ENCODE measurements at regions not wholly inside any gene's neighbourhood (a gene's known extent, or its start where the extent isn't known, plus 50 kb on each side); places are given as distances from the start of the nearest gene placed in this dataset.

- TF ChIP-seq CTCF (IDR thresholded peaks at IDR 0.05) (no peak), REST (IDR thresholded peaks at IDR 0.05; ENCODE audit: insufficient read depth in 1 of 2, low read depth in 2 of 2, low read length in 1 of 2) (no peak), POLR2AphosphoS5 (IDR thresholded peaks at IDR 0.05; ENCODE audit: low read depth, low read length) (no peak), TCF7L2 (IDR thresholded peaks at IDR 0.05; ENCODE audit: low read depth, low read length) (no peak), SIN3A (IDR thresholded peaks at IDR 0.05; ENCODE audit: borderline replicate concordance, insufficient read depth, low read depth, low read length) (no peak)
- no TSS peak for BruUV-seq (replicated peaks)
- H3K27ac ChIP-seq (ENCODE audit: low read length) = no peak overlapping the region
- ChIA-PET CTCF (interaction anchor here (1.5 kb wide), 1 partner anchor 17 kb away, joined by 3 read pairs; no protein-coding TSS in a partner anchor), POLR2A (no interaction called here)
- H3K36me3 ChIP-seq (ENCODE audit: control insufficient read depth, insufficient read depth, low read length) = no peaks in the 10 kb centered on the region
- no peaks in the 10 kb centered on the region for H3K9me3 ChIP-seq (ENCODE audit: control insufficient read depth, insufficient read depth, low read depth, low read length)
- peaks cover 2% of the 10 kb centered on the region; the same call in 1 of the 2 replicates for H3K27me3 ChIP-seq (ENCODE audit: control insufficient read depth, insufficient read depth, low read length)
- H3K4me1 ChIP-seq (ENCODE audit: control insufficient read depth, insufficient read depth, low read length) = peaks cover 8% of the 10 kb centered on the region
- DNase-seq (ENCODE audit: low read depth, low spot score) (no peak), ATAC-seq (no peak)
- no peak overlapping the region for H3K4me3 ChIP-seq (ENCODE audit: low read depth in 2 of 2, low read length in 2 of 2)
- in situ Hi-C loops (cut with HindIII; ENCODE audit: low pct_unique_long_range_greater_than_20kb, low sequenced_read_pairs) = no loop called here
- intact Hi-C loops (cut with micrococcal nuclease; ENCODE audit: unreplicated experiment) = no loop called here
Measured at GRCh38 chr15:77837649-77838025, 204.9 kb upstream of the LINGO1 start.

- POLR2A ChIA-PET = no interaction called here
- ATAC-seq = no peak
- no peaks in the 10 kb centered on the region; the same call in 1 of the 2 replicates for H3K27me3 ChIP-seq (ENCODE audit: control insufficient read depth, insufficient read depth, low read length)
- H3K27ac ChIP-seq (ENCODE audit: low read length) = no peak overlapping the region
- BruUV-seq (replicated peaks) = no TSS peak
- no peak for TF ChIP-seq POLR2AphosphoS5 (IDR thresholded peaks at IDR 0.05; ENCODE audit: low read depth, low read length)
- TF ChIP-seq TCF7L2 (IDR thresholded peaks at IDR 0.05; ENCODE audit: low read depth, low read length) = no peak
- no peak for TF ChIP-seq CTCF (IDR thresholded peaks at IDR 0.05)
- intact Hi-C loops (cut with micrococcal nuclease; ENCODE audit: unreplicated experiment) (no loop called here), in situ Hi-C loops (cut with HindIII; ENCODE audit: low pct_unique_long_range_greater_than_20kb, low sequenced_read_pairs) (no loop called here)
- peaks cover 8% of the 10 kb centered on the region for H3K4me1 ChIP-seq (ENCODE audit: control insufficient read depth, insufficient read depth, low read length)
- no peak for DNase-seq (ENCODE audit: low read depth, low spot score)
- no peaks in the 10 kb centered on the region for H3K36me3 ChIP-seq (ENCODE audit: control insufficient read depth, insufficient read depth, low read length)
- no peaks in the 10 kb centered on the region for H3K9me3 ChIP-seq (ENCODE audit: control insufficient read depth, insufficient read depth, low read depth, low read length)
- CTCF ChIA-PET = interaction anchor here (1.5 kb wide), 1 partner anchor 16 kb away, joined by 3 read pairs; no protein-coding TSS in a partner anchor
- H3K4me3 ChIP-seq (ENCODE audit: low read depth in 2 of 2, low read length in 2 of 2) = no peak overlapping the region
Measured at GRCh38 chr15:77836906-77837648, 204.4 kb upstream of the LINGO1 start.

Measured in Panc1 (cell line).